ENCODE measurements at regions not wholly inside any gene's neighbourhood (a gene's known extent, or its start where the extent isn't known, plus 50 kb on each side); places are given as distances from the start of the nearest gene placed in this dataset.
"Not testable (repeated sequence)": the region's sequence is repeated elsewhere in the genome, so short reads cannot be mapped to it uniquely, and the experiment has no call there.

GRCh38 chr21:14903172-14903865, 161.5 kb downstream of the NRIP1 start:
- DNase-seq = no peak

- no peak for DNase-seq
Observed at GRCh38 chr21:14901482-14901958, 163.3 kb downstream of the NRIP1 start.

- no peak for DNase-seq
Observed at GRCh38 chr21:14900611-14901010, 164.2 kb downstream of the NRIP1 start.

- no peak for DNase-seq
Observed at GRCh38 chr21:14900058-14900457, 164.7 kb downstream of the NRIP1 start.

GRCh38 chr21:14895792-14896191, 169.0 kb downstream of the NRIP1 start:
- no peak for DNase-seq

- DNase-seq = no peak
Observed at GRCh38 chr21:14890141-14890540, 174.7 kb downstream of the NRIP1 start.

GRCh38 chr21:14889080-14889810, 175.6 kb downstream of the NRIP1 start:
- no peak for DNase-seq

GRCh38 chr21:14888202-14888601, 176.6 kb downstream of the NRIP1 start:
- DNase-seq = no peak

- no peak for DNase-seq
Observed at GRCh38 chr21:14886001-14886400, 178.8 kb downstream of the NRIP1 start.

- DNase-seq = no peak
Observed at GRCh38 chr21:14883351-14883750, 181.4 kb downstream of the NRIP1 start.

- DNase-seq = not testable (repeated sequence)
Observed at GRCh38 chr21:14882545-14882944, 182.3 kb downstream of the NRIP1 start.

- DNase-seq = no peak
Observed at GRCh38 chr21:14881863-14882499, 182.8 kb downstream of the NRIP1 start.

GRCh38 chr21:14880922-14881321, 183.9 kb downstream of the NRIP1 start:
- no peak for DNase-seq

GRCh38 chr21:14879458-14879857, 185.3 kb downstream of the NRIP1 start:
- DNase-seq = no peak

GRCh38 chr21:14878971-14879370, 185.8 kb downstream of the NRIP1 start:
- no peak for DNase-seq

- DNase-seq = no peak
Observed at GRCh38 chr21:14877581-14878228, 187.1 kb downstream of the NRIP1 start.

GRCh38 chr21:14876524-14876840, 188.3 kb downstream of the NRIP1 start:
- no peak for DNase-seq

GRCh38 chr21:14875704-14876523, 188.9 kb downstream of the NRIP1 start:
- no peak for DNase-seq

- no peak for DNase-seq
Observed at GRCh38 chr21:14875186-14875585, 189.6 kb downstream of the NRIP1 start.

- no peak for DNase-seq
Observed at GRCh38 chr21:14874379-14874778, 190.4 kb downstream of the NRIP1 start.

- no peak for DNase-seq
Observed at GRCh38 chr21:14871861-14872260, 192.9 kb downstream of the NRIP1 start.

GRCh38 chr21:14870853-14871149, 194.0 kb downstream of the NRIP1 start:
- DNase-seq = no peak
